ENCODE measurements at regions not wholly inside any gene's neighbourhood (a gene's known extent, or its start where the extent isn't known, plus 50 kb on each side); places are given as distances from the start of the nearest gene placed in this dataset.

GRCh38 chr12:115638733-115639647 lies 638.5 kb downstream of the MED13L start:
- TF ChIP-seq CTCF (IDR thresholded peaks at IDR 0.05; ENCODE audit: low read length, missing control alignments), result no peak
- no peak for DNase-seq (ENCODE audit: low read depth)
- H3K4me3 ChIP-seq (replicated peaks; ENCODE audit: low read depth, low read length), result no peak overlapping the region

DNA sequence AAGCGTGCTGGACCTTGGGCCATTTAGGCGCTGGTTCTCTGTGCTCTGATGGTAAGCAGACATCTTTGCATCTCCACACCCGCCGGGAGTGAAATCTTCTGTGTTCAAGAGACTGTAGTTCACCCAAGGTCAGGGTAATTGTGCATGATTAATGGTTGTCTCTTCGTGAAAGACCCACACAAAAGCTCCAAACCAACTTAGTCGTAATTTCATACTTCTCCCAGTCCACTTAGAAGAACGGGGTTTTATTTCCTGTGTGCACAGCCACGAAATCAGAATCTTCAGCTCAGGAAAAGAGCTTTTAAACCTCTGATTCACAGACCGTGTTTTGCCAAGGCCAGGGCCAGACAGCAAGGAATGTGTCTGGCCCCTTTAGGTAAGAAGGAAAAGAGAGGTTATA lies 640.9 kb downstream of the MED13L start:
- H3K4me3 ChIP-seq (replicated peaks; ENCODE audit: low read depth, low read length), result no peak overlapping the region
- DNase-seq (ENCODE audit: low read depth), result no peak
- TF ChIP-seq CTCF (IDR thresholded peaks at IDR 0.05; ENCODE audit: low read length, missing control alignments), result no peak

- peak; percentile 49 for DNase-seq (ENCODE audit: low read depth)
- peak; percentile 28 for TF ChIP-seq CTCF (IDR thresholded peaks at IDR 0.05; ENCODE audit: low read length, missing control alignments)
- H3K4me3 ChIP-seq (replicated peaks; ENCODE audit: low read depth, low read length), result no peak overlapping the region
These were observed 645.2 kb downstream of the MED13L start for GRCh38 chr12:115632308-115632707.

- no peak for TF ChIP-seq CTCF (IDR thresholded peaks at IDR 0.05; ENCODE audit: low read length, missing control alignments)
These were observed 647.4 kb downstream of the MED13L start for GRCh38 chr12:115630136-115630535.

DNA sequence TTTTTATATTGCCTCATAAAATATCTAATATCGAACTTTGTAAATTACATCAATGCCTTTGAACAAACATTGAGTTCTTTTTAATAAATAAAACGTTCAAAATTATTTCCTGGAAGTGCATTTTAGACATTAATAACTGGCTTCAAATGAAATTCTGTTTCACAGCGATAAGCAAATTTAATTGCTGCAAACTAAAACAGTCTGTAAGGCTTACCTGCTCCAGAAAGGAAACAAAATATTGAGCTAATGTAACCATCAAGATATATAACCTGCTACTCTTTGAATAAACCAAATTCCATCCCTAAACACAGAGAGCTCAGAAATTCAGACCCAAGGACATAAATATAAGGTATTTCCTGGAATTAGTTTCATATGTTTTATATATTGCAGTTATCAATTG lies 651.3 kb downstream of the MED13L start:
- H3K4me3 ChIP-seq (replicated peaks; ENCODE audit: low read depth, low read length), result no peak overlapping the region
- TF ChIP-seq CTCF (IDR thresholded peaks at IDR 0.05; ENCODE audit: low read length, missing control alignments), result no peak
- no peak for DNase-seq (ENCODE audit: low read depth)

More at GRCh38 chr12:115630136-115630535, 647.4 kb downstream of the MED13L start:
- no peak overlapping the region for H3K4me3 ChIP-seq (replicated peaks; ENCODE audit: low read depth, low read length)
- no peak for DNase-seq (ENCODE audit: low read depth)

DNA sequence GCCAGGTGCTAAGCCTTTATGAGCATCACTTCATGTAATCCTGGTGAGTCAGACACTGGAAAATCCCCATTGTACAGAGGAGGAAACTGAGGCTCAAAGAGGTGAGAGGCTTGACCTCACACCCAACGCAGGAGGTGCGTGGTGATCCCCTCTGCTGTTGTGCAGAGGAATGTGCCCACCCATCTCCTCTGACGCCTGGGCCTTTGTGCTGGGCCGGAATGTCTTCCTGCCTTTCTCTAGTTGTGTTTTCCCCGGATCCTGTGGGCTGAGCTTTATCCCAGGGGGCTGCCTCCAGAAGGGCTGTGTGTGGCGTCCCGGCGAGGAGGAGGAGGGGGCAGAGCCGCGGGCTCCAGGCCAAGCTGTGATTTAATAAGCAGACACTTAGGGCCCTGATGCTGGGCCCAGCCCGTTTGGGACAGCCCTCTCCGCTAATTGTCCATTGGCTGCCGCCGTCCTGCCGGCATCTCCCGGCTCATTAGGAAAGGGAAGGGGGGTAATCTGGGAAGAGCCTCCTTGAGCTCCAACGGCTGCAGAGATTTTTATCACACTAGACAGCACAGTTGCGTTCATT lies 653.6 kb downstream of the MED13L start:
- H3K4me3 ChIP-seq (replicated peaks; ENCODE audit: low read depth, low read length), result no peak overlapping the region
- no peak for TF ChIP-seq CTCF (IDR thresholded peaks at IDR 0.05; ENCODE audit: low read length, missing control alignments)
- peak; percentile 8 for DNase-seq (ENCODE audit: low read depth)
